Left ventricle myocardium inferior (tissue), 1 donor: ENCODE measurements at regions not wholly inside any gene's neighbourhood (a gene's known extent, or its start where the extent isn't known, plus 50 kb on each side); places are given as distances from the start of the nearest gene placed in this dataset.

Source experiments
- DNase-seq: peaks from one replicate; pipeline ENCODE4 v3.0.0-alpha.2; 2020
- H3K27ac ChIP-seq: fragments of 200-600 bp; replicated peaks from 2 replicates; pipeline ENCODE4 v1.8.0; 2021
- H3K27me3 ChIP-seq: fragments of 200-600 bp; 2 replicates; pipeline ENCODE4 v1.8.0; 2021; ENCODE audit warnings: low read depth
- H3K36me3 ChIP-seq: fragments of 200-600 bp; 2 replicates; pipeline ENCODE4 v1.8.0; 2021
- H3K4me1 ChIP-seq: fragments of 200-600 bp; 2 replicates; pipeline ENCODE4 v1.8.0; 2021
- H3K4me3 ChIP-seq: fragments of 200-600 bp; 2 replicates; pipeline ENCODE4 v1.8.0; 2021; ENCODE audit warnings: mild to moderate bottlenecking, moderate library complexity
- H3K9me3 ChIP-seq: fragments of 200-600 bp; replicated peaks from 2 replicates; pipeline ENCODE4 v1.8.0; 2021
- intact Hi-C: fragments of 100-400 bp; cut with micrococcal nuclease; formaldehyde crosslinking; loops from one replicate; pipeline ENCODE4 v1.11.0; 2022
- TF ChIP-seq, protein P1 (sequence below): fragments of 200-600 bp; IDR thresholded peaks from 2 replicates; pipeline ENCODE4 v1.8.0; 2021; ENCODE audit warnings: antibody characterized with exemption, mild to moderate bottlenecking, borderline replicate concordance
- donor health status: DM: no; HTN: yes; CAD: no; lungs with severe emphysema.

GRCh38 chr22:48238284-48238915, 1476.0 kb downstream of the TBC1D22A start:
- Histone ChIP-seq H3K27me3 (peaks cover 68% of the 10 kb centered on the region), H3K4me3 (no peak overlapping the region), H3K27ac (no peak overlapping the region), H3K4me1 (no peaks in the 10 kb centered on the region), H3K9me3 (peaks cover 12% of the 10 kb centered on the region), H3K36me3 (no peaks in the 10 kb centered on the region)
- DNase-seq = no peak
- TF ChIP-seq, protein P1, sequence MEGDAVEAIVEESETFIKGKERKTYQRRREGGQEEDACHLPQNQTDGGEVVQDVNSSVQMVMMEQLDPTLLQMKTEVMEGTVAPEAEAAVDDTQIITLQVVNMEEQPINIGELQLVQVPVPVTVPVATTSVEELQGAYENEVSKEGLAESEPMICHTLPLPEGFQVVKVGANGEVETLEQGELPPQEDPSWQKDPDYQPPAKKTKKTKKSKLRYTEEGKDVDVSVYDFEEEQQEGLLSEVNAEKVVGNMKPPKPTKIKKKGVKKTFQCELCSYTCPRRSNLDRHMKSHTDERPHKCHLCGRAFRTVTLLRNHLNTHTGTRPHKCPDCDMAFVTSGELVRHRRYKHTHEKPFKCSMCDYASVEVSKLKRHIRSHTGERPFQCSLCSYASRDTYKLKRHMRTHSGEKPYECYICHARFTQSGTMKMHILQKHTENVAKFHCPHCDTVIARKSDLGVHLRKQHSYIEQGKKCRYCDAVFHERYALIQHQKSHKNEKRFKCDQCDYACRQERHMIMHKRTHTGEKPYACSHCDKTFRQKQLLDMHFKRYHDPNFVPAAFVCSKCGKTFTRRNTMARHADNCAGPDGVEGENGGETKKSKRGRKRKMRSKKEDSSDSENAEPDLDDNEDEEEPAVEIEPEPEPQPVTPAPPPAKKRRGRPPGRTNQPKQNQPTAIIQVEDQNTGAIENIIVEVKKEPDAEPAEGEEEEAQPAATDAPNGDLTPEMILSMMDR = no peak
- intact Hi-C loops = no loop called here

DNA sequence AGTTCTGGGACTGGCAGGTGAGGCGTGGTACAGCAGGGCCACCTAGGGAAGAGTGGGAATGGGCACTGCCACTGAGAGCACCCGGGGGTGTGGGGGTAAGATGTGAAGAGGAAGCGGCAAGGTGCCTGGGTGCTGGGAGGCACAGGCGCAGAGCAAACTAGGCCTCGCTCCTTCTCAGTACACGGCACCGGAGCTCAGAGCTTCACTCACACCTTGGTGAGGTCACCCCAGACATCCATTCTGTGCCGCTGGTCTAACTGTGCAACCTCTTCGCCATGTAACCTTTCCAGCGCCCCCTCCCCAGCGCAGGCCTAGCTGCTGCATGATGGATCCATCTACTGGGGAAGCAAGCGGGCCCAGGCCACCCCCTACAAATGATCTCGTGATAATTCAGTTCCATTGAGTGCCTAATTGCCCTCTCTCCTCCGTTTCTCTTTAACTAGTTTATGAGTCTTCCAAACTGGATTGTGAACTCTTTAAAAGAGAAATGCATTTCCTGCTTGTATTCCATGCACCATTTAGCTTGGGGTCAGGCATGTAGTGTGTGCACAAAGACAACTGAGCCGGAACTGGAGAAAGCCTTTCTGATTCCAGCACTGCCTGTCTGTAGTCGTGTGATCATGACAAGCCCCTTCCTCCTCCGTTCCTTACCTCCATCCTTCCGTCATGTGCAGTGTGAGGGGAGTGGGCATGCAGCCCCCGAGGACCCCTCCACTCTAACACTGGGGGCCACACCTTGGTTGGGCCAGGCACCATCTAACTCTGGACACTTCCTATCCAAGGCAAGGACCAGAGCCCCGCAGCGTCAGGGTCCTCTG, 1475.2 kb downstream of the TBC1D22A start:
- Histone ChIP-seq H3K4me3 (no peak overlapping the region), H3K27ac (no peak overlapping the region), H3K9me3 (peaks cover 19% of the 10 kb centered on the region), H3K27me3 (peaks cover 61% of the 10 kb centered on the region), H3K4me1 (no peaks in the 10 kb centered on the region), H3K36me3 (no peaks in the 10 kb centered on the region)
- no peak for DNase-seq
- TF ChIP-seq, protein P1 = no peak
- intact Hi-C loops = no loop called here

DNA sequence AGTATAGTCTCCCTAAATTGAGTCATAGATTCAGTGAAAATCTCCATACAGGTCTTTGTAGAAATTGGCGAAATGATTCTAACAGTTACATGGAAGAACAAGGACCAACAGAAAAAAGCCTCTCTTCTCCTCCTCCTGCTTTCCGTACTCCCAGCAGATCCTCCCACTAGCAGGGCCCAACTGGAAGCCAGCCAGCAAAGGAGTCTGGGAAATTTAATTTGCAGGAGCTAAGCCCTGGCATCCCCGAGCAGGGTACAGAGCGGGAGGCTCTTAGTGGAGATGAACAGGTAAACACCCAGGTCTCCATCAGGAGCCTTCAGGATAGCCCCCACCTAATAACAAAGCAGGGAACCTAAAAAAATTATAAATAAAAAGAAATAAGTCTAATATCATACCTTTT, 1473.8 kb downstream of the TBC1D22A start:
- H3K27ac ChIP-seq = no peak overlapping the region
- no peaks in the 10 kb centered on the region for H3K36me3 ChIP-seq
- no peak overlapping the region for H3K4me3 ChIP-seq
- peaks cover 33% of the 10 kb centered on the region for H3K9me3 ChIP-seq
- intact Hi-C loops = no loop called here
- H3K27me3 ChIP-seq = peaks cover 46% of the 10 kb centered on the region
- DNase-seq = no peak
- H3K4me1 ChIP-seq = no peaks in the 10 kb centered on the region
- TF ChIP-seq, protein P1 = no peak

GRCh38 chr22:48235744-48236143, 1473.3 kb downstream of the TBC1D22A start:
- no peak overlapping the region for H3K4me3 ChIP-seq
- TF ChIP-seq, protein P1 = no peak
- intact Hi-C loops = no loop called here
- no peak overlapping the region for H3K27ac ChIP-seq
- H3K36me3 ChIP-seq = no peaks in the 10 kb centered on the region
- no peak for DNase-seq
- H3K9me3 ChIP-seq = peaks cover 38% of the 10 kb centered on the region
- no peaks in the 10 kb centered on the region for H3K4me1 ChIP-seq
- H3K27me3 ChIP-seq = peaks cover 41% of the 10 kb centered on the region

DNA sequence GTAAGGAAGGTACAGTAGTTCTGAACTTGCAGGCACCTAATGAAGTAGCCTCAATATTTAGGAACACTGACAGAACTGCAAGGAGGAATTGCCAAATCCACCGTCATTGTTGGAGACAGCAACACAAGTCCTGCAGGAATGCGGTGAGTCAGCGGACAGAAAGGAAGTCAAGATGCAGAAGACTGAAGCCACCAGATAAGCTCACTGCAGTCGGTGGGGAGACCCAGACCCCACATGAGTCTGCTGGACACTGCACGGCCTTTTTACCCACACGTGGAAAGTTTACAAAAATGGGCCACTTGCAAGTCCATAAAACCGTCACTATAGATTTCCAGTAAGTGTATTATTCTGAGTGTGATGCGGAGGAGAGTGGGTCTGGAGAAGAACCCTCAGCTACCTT, 1471.6 kb downstream of the TBC1D22A start:
- no peak for DNase-seq
- TF ChIP-seq, protein P1 = no peak
- intact Hi-C loops = no loop called here

More for the DNA sequence above, 1471.6 kb downstream of the TBC1D22A start:
- Histone ChIP-seq H3K9me3 (peaks cover 42% of the 10 kb centered on the region), H3K27me3 (peaks cover 36% of the 10 kb centered on the region), H3K36me3 (no peaks in the 10 kb centered on the region), H3K27ac (no peak overlapping the region), H3K4me3 (no peak overlapping the region), H3K4me1 (no peaks in the 10 kb centered on the region)
